Spleen (tissue), 7 donors: ENCODE measurements at regions not wholly inside any gene's neighbourhood (a gene's known extent, or its start where the extent isn't known, plus 50 kb on each side); places are given as distances from the start of the nearest gene placed in this dataset.

Source experiments
- CTCF ChIP-seq, 11 experiments: fragments of 200-600 bp in 7 of 11; fragments of 450-650 bp in 4 of 11; sonication (generic) in 4 of 11; IDR thresholded peaks in 8 of 11; conservative IDR thresholded peaks in 3 of 11; 1 replicate in 7 of 11; 2 replicates in 4 of 11; pipeline versions ENCODE4 v1.4.0 to v1.8.0; 2016 to 2021; ENCODE audit warnings: antibody characterized with exemption in 11 of 11, inconsistent platforms in 4 of 11, mild to moderate bottlenecking in 1 of 11
- POLR2A ChIP-seq, 3 donors: fragments of 450-650 bp; IDR thresholded peaks; one replicate each; pipeline ENCODE4 v1.5.1; 2017; ENCODE audit warnings: antibody characterized with exemption in 3 of 3, mild to moderate bottlenecking in 1 of 3
- POLR2AphosphoS5 ChIP-seq, 3 donors: sonication (generic); formaldehyde crosslinking; IDR thresholded peaks; one replicate each; pipeline ENCODE4 v1.5.1; 2017; ENCODE audit warnings: antibody characterized with exemption in 3 of 3
- donor health status: DM: no; HTN: no; CAD: no; lungs with moderate emphysema.
- donor health status: DM: no; HTN: no; CAD: no.
- donor health status: DM: no; HTN: no; CAD: no.

GRCh38 chr5:23268136-23268535 lies 239.3 kb upstream of the PRDM9 start:
- TF ChIP-seq POLR2AphosphoS5 (IDR thresholded peaks at IDR 0.05) (no peak), CTCF (IDR thresholded peaks at IDR 0.05 in 8 of 11, conservative IDR thresholded peaks at IDR 0.05 in 3 of 11) (no peak), POLR2A (IDR thresholded peaks at IDR 0.05) (no peak)
